Retina (tissue), 1 donor: ENCODE measurements at regions not wholly inside any gene's neighbourhood (a gene's known extent, or its start where the extent isn't known, plus 50 kb on each side); places are given as distances from the start of the nearest gene placed in this dataset.

Experiments used
- DNase-seq: peaks from one replicate; pipeline ENCODE4 v3.0.0-alpha.2; 2016

DNA sequence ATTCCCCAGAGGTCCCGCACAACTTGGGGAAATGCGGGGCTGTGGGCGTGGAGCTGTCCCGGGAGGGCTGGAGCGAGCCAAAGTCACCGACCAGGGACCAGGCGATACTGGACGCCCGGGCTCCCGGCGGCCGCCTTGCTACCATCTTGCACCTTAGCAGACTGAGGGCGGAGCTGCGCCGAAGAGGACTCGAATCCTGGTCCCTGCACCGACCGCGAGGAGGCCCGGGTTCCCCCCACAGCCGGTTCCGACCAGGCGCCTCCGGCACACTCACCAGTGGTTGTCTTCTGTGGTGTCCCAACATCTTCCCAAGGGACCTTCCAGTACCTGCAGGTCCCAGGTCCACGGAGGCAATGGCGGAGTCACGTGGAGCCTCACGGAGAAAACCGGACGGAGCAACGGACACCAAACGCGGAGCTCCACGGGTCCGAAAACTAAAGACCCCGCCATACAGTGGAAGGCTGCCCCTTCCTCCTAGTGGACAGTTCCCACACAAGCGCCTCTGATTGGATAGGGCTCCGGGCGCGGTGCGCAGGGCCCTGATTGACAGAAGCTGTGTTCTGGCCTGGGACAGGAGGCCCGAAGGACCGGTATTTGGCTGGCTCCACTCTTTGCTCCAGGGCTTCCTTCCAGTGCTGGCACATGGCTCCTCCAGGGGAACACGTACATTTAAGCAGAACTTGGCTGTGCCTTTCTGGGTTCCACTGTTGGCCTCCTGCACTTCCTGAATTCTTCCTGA lies 124.6 kb upstream of the ZNF479 start:
- DNase-seq = no peak

DNA sequence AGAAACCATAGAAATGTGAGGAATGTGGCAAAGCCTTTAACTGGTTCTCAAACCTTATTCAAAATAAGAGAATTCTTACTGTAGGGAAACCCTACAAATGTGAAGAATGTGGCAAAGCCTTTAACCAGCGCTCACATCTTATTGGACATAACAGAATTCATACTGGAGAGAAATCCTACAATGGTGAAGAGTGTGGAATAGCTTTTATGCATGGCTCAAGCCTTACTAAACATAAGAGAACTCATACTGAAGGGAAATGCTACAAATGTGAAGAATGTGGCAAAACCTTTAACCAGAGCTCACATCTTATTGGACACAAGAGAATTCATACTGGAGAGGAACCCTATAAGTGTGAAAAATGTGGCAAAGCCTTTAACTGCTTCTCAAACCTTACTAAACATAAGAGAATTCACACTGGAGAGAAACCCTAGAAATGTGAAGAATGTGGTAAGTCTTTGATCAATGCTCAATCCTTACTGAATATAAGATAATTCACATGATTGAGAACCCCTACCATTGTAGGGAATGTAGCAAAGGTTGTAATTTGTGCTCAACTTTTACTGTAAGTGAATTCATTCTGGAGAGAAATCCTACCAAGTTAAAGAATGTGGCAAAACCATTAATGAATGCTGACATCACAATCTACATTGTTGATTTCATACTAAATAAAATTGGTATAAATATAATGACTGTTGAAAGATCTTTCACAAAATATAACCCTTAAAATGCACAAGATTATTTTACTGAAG lies 142.5 kb upstream of the ZNF479 start:
- no peak for DNase-seq

DNA sequence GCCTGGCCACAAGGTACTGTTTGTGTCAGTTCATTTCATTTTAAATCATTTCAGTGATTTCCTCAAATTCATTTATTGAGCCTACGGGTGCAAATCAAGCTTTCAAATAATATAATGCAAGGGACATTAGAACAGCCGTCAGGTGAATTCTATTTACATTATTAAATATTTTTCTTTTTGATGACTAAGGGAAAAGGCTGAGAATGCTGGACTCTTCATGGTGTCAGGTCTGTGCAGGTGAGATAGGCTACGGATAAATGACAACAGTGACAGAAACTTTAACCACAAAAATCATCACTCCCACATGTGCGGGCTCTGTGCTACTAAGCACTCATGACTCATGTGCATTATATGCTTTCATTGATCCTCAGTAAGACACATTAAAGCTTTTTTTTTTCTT lies 149.2 kb upstream of the ZNF716 start:
- DNase-seq = no peak

DNA sequence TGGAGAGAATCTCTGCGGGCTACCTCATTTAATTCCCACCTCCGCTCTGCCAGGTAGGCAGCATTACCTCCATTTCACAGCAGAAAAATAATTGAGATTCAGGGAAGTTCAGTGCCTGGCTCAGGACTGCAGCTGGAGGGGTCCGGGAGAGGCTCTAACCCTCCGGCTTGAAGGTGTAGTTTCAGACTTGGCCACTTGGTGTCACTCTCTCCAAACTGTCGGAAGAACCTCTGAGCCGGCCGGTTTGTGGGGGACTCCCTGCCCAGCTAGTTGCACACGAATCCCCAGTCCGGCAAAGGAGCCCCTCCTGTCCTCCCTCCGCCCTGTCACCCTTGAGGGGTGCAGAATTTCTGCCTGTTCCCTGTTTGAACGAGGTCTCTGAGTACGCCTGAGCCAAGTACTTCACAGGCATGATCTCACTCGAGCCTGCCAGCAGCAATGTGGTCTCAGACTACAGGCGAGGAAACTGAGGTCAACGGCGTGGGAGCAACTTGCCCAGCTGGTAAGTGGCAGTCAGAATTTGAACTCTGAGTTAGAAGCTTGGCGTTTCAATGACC lies 144.7 kb upstream of the ZNF716 start:
- no peak for DNase-seq

DNA sequence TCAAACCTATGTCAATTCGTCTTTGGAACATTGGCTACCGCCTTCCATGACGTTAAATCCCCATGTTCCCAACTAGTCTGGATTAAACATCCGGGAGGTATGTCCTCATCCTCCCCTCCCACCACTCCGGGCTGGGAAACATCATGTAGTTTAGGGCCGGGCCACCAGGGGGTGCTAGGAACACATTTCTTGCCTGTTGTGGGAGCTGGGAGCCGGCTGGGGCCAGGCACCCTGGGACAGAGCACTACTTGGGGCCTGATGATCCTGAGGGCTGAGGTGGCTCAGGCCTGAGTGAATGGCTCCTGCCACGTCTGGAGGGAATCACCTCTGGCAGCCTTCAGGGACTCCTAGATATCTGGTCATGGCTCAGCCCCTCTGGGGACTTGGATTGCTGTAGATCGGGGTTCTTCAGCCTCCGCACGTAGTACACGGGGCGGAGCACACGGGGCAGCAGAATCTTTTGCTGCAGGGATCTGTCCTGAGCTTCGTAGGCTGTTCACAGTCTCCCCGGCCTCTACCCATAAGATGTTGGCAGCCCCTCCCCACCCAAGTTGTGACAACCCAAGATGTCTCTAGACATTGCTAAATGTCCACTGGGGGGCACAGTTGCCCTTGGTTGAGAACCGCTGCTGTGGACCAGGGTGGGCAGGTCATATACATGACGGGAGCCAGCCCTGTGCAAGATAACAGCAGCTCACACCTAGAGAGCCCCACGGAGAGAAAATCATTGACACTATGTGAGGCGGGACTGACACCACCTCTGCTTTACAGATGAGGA lies 141.2 kb upstream of the ZNF716 start:
- DNase-seq = no peak

DNA sequence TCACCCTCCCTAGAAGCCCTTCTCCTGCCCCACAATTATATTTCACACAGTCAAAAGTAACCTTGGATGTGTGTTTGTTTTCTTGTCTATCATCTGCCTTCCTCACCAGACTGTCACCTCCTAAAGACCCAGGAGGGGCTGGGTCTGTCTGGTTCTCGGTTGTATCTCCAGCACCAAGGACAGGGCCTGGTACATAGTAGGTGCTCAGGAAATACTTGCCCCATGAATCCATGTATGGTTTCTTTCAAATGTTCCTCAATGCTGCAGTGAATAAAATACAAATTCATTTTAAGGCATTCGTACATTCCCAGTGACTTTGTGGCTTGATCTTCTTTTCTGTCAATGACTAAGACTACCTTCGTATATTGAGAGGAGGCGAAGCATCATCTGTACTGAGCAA lies 122.9 kb upstream of the ZNF716 start:
- DNase-seq = no peak

DNA sequence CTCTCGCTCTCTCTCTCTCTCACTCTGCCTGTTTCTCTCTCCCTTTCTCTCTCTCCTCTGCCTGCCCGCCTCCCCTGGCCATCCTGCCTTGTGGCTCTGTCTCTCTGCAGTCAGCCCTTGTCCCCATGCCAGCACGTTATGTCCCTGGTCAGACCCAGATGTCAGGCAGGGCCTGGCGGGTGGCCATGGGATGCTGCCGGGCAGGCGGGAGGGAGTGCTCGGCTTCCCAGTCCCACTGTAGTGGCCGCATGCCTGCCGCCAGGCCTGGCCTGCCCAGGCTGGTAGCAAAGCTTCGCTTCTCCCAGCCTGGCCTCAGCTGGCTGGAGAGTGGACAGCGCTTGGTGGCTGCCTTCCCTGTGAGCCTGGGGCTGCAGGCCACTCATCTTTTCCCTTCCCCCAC lies 121.5 kb upstream of the ZNF716 start:
- DNase-seq = no peak

DNA sequence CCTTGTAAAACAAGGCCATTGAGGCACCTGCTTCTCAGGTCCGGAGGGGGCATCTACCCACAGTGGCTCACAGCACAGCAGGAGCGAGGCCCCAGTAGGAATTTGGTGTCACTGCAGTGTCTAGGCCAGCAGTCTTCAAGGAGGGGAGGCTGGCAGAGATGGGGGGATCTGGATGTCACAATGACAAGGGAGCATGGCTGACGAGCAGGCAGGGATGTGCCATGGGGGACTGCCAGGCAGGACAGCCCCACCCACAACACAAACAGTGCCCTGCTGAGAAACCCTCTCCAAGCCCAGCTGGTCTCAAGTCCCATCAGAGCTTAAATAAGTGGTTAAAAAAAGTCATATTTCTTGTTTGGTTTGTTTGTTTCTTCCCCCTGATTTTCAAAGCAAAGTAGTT lies 121.0 kb upstream of the ZNF716 start:
- DNase-seq = no peak

DNA sequence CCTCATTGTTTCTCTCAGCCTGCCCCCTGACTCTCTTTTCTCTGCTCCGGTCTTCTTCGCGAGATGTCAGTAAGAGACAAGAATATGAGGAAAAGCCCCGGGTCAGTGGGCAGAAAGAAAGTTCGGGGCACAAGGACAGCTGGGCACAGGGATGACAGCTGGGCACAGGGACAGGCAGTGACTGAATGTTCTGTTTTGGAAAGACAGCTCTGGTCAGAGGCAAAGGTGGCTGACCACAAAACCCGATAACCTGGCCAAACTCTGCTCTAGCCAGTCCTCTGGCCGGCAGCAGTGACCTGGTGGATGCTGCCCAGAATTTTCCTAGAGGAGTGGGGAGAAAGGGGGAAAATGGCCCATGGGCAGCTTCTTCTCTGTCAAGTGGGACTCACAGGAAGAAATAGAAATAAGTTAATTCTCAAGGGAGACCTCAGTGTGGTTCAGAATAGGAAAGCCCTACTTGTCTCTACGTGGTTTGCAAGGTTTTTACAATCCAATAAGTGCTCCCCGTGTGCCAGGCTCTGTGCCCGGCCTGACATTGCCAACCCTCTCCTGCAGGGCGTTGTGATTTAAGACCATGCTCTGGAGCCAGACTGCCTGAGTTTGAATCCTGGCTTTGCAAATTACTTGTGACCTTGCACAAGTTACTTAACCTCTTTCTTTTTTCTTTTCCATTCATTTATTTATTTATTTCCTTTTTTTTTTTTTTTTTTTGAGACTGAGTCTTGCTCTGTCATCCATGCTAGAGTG lies 110.6 kb upstream of the ZNF716 start:
- DNase-seq = no peak

DNA sequence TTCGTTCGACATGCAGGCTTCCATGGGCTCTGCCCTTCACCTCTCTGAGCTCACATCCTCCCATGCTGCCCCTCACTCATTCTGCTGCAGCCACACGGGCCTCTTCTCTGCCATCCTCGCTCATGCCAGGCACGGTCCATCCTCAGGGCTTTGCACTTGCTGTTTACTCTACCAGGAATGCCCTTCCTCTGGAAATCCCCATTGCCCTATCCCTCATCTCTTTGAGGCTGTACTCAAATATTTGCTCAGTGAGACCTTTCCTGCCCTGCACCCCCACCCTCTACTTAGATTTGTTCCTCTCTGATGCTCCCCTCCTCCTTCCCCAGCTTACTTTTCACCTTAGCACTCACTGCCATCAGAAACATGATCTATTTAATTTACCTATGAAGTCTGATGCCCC lies 107.0 kb upstream of the ZNF716 start:
- no peak for DNase-seq

DNA sequence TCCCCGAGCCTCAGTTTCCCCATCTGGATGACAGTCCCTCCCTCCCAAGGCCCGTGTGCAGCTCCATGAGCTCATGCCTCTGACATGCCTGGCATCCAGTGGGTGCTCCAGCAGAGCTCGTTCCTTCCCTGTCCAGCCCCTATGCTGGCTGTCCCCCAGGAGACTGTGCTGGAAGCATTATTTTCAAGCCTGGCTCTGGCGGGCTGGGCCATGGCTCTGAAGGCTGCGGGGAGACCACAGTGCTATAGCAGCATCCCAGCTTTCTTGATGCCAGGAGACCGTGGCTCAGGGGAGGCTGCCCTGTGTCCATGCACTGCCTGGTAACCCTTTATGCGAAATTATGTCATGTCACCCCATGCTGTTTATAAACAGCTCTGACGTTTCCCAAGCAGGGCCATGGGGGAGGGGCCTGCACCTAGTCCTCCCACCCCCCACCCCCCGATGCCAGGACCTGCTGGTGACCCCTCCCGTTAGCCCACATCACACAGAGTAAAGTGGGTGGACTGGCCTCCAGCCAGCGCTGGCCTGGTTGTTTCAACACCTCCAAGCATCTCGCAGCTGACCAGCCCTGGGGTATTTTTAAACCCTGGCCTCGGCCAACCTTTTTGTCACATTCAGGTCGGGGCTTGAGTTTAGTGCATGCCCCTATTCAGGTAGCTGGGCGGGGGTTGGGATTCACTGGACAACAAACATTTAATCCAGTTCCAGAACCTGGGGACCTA lies 105.9 kb upstream of the ZNF716 start:
- DNase-seq = no peak

DNA sequence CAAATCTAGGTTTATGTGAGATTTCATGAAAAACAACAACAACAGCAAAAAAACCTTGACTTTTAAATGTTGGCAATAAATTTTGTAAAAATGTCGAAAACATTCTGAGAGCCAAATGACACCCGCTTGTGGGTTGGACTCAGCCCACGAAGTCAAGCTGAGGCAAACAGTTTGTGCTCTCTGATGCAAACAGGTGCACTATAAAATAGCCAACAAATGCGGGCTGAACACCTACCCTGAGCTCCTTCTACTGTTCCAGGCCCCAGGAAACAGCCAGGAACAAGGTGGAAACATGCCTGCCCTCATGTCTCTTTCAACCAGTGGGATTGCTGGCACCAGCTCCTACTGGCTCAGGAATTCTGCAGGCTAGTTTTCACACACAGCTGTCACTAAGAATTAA lies 105.0 kb upstream of the ZNF716 start:
- DNase-seq = no peak

DNA sequence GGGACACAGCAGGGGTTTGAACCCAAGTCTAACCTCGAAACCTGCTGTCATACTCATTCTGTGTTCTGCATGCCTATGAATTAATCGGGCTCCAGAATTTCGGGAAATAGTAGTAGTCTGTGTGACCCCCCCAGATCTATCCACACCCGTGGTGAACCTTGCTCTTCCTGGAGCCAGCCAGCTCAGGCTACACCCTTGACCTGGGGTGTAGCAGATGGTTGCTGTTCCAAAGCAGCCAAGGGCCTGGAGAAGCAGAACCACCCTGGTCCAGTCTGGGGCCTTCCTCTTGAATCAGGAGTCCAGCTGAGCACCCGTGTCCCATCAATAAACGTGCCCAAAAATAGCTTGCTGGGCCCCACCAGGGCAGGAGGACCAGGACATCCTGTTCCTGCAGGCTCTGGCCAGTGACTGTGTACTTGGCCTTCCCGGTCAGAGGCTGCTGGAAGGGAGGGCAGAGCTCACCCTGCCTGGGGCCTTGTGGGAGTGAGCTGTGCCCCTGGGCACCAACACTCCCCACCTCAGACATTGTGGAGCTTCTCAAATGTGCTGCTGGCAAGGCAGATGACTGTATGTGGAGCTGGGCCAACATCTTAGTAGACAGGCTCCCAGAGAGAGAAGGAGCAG lies 101.2 kb upstream of the ZNF716 start:
- DNase-seq = no peak

DNA sequence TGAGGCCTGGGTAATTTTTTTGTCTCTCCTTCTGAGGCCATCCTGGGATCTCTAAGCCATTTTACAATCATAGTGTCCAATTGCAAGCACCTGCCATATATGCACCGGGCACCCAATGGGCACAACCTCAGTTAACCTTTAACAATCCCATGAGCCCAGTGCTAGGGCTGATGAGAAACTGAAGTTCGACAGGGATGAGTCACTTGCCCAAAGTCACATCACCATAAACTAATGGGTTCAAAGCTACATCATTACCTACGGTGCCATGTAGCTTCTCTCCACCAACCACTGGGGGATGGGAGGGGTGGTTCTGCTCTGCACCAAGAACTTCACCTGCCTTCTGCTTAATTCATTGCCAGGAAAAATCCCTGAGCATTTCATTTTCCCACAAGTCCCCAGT lies 95.8 kb upstream of the ZNF716 start:
- no peak for DNase-seq

DNA sequence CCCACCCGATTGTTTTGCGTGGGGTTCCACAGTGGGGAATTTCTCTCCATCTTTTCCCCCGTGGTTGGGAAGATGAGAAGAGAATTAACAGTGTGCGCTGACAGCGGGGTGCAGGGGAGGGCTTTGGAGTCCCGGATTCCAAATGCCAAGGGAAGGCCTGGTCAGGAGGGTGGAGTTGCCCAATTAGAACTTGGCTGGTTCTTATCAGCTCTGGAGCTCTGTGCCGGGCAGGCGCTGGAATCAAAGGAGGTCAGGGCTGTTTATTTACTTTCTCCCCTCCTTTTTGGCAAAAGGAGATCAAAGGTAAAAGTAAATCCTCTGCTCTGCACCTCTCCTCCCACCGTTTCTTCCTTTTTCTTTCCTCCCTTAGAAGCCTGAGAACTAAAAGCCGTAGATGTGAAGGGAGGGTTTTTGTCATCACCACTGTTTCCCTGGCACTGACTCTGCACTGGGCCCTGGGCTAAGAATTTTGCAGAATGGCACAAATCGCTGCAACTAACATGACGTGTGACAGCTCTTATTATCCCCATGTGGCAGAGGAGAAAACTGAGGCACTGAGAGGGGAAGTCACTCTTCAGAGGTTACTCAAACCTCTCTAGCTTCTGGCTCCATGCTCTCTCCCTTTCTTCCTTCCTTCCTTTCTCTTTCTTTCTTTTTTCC lies 95.2 kb upstream of the ZNF716 start:
- no peak for DNase-seq

DNA sequence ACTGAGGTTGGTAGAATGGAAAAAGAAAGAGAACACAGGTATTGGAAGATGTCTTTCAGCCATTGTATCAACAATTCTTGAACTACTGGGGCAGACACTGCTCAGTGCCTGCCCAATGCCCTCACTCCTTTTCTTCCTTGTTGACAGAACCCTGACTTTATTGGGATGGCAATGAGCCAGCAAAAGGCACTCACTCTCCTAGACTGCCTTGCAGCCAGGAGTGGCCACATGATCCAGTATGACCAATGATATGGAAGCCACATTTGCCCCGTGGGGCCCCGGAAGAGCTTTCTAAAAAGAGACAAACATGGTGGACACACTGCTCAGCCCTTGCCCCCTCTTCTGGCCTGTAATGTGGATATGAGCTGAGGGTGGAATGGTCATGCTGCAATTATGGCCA lies 88.6 kb upstream of the ZNF716 start:
- no peak for DNase-seq

DNA sequence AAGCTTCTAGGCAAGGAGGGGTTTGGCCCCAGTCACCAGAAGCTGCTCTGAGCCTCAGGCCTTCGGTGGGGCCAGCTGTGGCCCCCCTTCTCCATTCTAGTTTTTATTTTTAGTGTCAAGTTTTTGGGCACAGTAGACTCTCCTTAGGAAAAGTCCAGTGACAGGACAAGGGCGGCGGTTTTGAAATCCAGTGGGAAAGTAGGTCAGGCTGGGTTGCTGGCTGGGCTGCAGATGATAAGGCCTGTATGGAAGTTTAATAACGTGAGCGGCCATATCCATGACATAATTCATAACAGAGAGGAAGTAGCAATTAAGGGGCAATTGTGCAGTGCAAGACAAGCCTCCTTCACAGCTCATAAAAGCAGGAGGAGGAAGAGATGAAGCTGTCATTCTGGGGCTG lies 87.1 kb upstream of the ZNF716 start:
- DNase-seq = no peak

DNA sequence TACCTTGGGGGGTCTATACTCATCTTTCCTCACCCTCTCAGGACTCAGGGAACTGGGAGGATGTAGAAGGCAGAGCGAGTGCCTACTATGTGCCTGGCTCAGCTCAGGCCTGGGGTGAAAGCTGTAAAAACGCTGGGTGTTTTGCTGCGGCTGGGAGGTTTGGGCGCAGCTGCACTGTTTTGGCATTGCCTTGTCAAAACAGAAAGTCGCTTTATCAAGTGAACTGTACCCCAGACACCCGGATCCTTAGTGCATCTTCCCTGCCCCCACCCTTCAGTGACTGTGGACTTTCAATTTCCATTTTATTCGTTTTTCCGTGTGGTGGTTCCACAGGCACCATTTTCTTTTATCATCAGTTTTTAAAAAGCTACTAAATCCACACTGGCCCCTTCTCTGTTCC lies 86.7 kb upstream of the ZNF716 start:
- DNase-seq = no peak

DNA sequence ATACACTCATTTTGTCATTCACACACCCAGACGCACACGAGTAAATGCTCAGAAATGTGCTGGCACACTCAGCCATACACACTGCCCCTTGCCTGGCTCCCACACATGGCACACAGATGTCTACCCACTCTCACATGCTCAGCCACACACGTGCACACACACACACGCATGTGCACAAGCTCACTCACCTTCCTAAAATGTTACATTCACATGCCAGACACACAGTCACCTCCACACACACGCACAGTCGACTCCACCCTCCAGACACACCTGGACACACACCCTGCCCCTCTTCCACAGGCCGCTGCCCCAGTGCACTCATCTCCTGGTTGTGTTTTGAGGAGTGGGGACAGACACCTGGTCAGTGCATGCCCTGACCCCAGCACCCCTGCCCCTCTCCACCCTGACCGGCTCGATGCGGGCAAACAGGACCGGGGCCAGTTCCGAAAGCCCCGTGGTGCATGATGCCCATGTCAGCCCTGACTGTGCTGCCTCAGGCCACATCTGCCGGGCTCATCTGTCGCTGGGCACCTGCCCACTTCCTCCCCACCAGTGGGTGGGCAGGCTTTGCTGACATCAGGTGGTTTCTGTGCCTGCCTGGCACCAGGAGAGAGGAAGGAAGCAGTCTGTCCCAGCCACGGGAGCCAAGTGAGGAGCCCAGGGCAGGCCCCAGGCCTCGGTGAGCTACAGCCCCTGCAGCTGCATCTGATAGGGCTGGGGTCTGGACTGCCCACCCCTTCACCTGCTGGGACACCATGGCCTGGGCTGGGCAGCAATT lies 84.9 kb upstream of the ZNF716 start:
- no peak for DNase-seq

DNA sequence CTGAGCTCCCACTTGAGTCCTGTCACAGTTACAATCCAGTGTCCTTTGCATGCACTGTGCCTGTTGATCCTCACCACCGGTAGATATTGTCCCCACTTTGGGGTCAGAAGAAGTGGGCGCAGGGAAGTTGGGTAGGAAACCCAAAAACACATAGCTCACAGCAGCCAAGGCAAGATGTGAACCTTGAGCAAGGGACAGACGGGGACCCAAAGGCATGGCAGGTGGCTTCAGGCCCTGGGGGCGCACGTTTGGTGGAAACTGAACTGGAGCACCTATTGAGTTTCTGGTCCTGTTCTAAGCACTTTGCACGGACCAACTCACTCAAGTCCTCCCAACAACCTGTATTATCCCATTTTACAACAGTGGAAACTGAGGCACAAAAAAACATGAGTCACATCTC lies 82.8 kb upstream of the ZNF716 start:
- DNase-seq = no peak
